HG02884 (cell line): ENCODE measurements at regions not wholly inside any gene's neighbourhood (a gene's known extent, or its start where the extent isn't known, plus 50 kb on each side); places are given as distances from the start of the nearest gene placed in this dataset.

ENCODE experiments used
- ATAC-seq: cut with Tn5 transposase; IDR thresholded peaks from one replicate; pipeline ENCODE4 v1.9.1; 2021; ENCODE audit warnings: mild to moderate bottlenecking, moderate library complexity; ENCODE audit not compliant: unreplicated experiment

- ATAC-seq = no peak
These were observed 1133.5 kb downstream of the OLFM4 start for GRCh38 chr13:54162069-54162468.

GRCh38 chr13:54165581-54166215 is 1137.1 kb downstream of the OLFM4 start:
- ATAC-seq = no peak

GRCh38 chr13:54173996-54174395 is 1145.4 kb downstream of the OLFM4 start:
- ATAC-seq = no peak

- ATAC-seq = no peak
These were observed 1146.9 kb downstream of the OLFM4 start for GRCh38 chr13:54175466-54175865.

- no peak for ATAC-seq
These were observed 1148.9 kb downstream of the OLFM4 start for GRCh38 chr13:54177466-54177865.

GRCh38 chr13:54183166-54183565 is 1154.6 kb downstream of the OLFM4 start:
- ATAC-seq = no peak

GRCh38 chr13:54183728-54184127 is 1155.1 kb downstream of the OLFM4 start:
- no peak for ATAC-seq

GRCh38 chr13:54184576-54184975 is 1156.0 kb downstream of the OLFM4 start:
- no peak for ATAC-seq

- ATAC-seq = no peak
These were observed 1156.5 kb downstream of the OLFM4 start for GRCh38 chr13:54185101-54185500.

- ATAC-seq = no peak
These were observed 1157.2 kb downstream of the OLFM4 start for GRCh38 chr13:54185785-54186184.

GRCh38 chr13:54187461-54187860 is 1158.8 kb downstream of the OLFM4 start:
- no peak for ATAC-seq

- no peak for ATAC-seq
These were observed 1165.8 kb downstream of the OLFM4 start for GRCh38 chr13:54194233-54195024.

- ATAC-seq = no peak
These were observed 1168.1 kb downstream of the OLFM4 start for GRCh38 chr13:54196684-54197083.

- no peak for ATAC-seq
These were observed 1170.3 kb downstream of the OLFM4 start for GRCh38 chr13:54198911-54199310.

GRCh38 chr13:54206626-54207025 is 1178.0 kb downstream of the OLFM4 start:
- no peak for ATAC-seq

GRCh38 chr13:54210397-54211049 is 1181.9 kb downstream of the OLFM4 start:
- ATAC-seq = no peak

GRCh38 chr13:54216221-54216620 is 1187.6 kb downstream of the OLFM4 start:
- no peak for ATAC-seq

- no peak for ATAC-seq
These were observed 1198.3 kb downstream of the OLFM4 start for GRCh38 chr13:54226876-54227275.

- no peak for ATAC-seq
These were observed 1204.1 kb downstream of the OLFM4 start for GRCh38 chr13:54232700-54233099.

GRCh38 chr13:54234607-54235006 is 1206.0 kb downstream of the OLFM4 start:
- no peak for ATAC-seq

GRCh38 chr13:54241719-54242118 is 1213.1 kb downstream of the OLFM4 start:
- ATAC-seq = no peak

GRCh38 chr13:54248306-54248705 is 1219.7 kb downstream of the OLFM4 start:
- no peak for ATAC-seq
